ENCODE measurements at regions not wholly inside any gene's neighbourhood (a gene's known extent, or its start where the extent isn't known, plus 50 kb on each side); places are given as distances from the start of the nearest gene placed in this dataset.

- TF ChIP-seq CTCF (IDR thresholded peaks at IDR 0.05) (no peak), POLR2AphosphoS5 (IDR thresholded peaks at IDR 0.05; ENCODE audit: insufficient read depth in 1 of 2, low read depth in 1 of 2) (no peak), POLR2A (IDR thresholded peaks at IDR 0.05) (no peak)
Observed at GRCh38 chr3:102747611-102748010, 312.8 kb downstream of the ZPLD1 start.
